GM12878 (cell line): ENCODE measurements at regions not wholly inside any gene's neighbourhood (a gene's known extent, or its start where the extent isn't known, plus 50 kb on each side); places are given as distances from the start of the nearest gene placed in this dataset.

Experiments
- ATAC-seq: fragments of 200-7000 bp; cut with Tn5 transposase; 3 replicates; pipeline ENCODE4 v1.9.1; 2020; ENCODE audit warnings: mild to moderate bottlenecking, moderate library complexity
- BruUV-seq: library from RNA; stranded (reverse); fragments of 400-500 nt; replicated peaks from 2 replicates; lab custom pipeline; 2021; lab: Mats Ljungman, UMichigan
- CTCF ChIA-PET: fragments of 300-600 bp; sonication (Branson Sonifier 250); formaldehyde crosslinking; extraction: SDS; loops from one replicate; lab custom pipeline; 2021; ENCODE audit warnings: inconsistent platforms; lab: Yijun Ruan, JAX
- POLR2A ChIA-PET: fragments of 350-600 bp; formaldehyde crosslinking; extraction: SDS; loops from one replicate; lab custom pipeline; 2021; ENCODE audit warnings: inconsistent platforms; lab: Charles Lee
- RAD21 ChIA-PET: fragments of 300-600 bp; sonication (Branson Sonifier 250); formaldehyde crosslinking; loops from one replicate; lab custom pipeline; 2023; ENCODE audit warnings: antibody characterized with exemption; ENCODE audit not compliant: unreplicated experiment; lab: Charles Lee
- SMC1A ChIA-PET: fragments of 300-600 bp; sonication (Branson Sonifier 250); formaldehyde crosslinking; loops from one replicate; lab custom pipeline; 2023; ENCODE audit not compliant: unreplicated experiment, uncharacterized antibody; lab: Charles Lee
- DNase-seq: peaks from one replicate; pipeline ENCODE4 v3.0.0-alpha.2; 2011; ENCODE audit warnings: low read depth, low spot score
- FAIRE-seq: peaks from 3 replicates; lab custom pipeline; 2011; peaks lifted over from hg19 to GRCh38; lab: Jason Lieb, UNC
- H2AFZ ChIP-seq: 2 replicates; pipeline ENCODE4 v1.6.0; 2011; ENCODE audit warnings: low read depth, low read length, control low read depth; ENCODE audit not compliant: control insufficient read depth
- H3K27ac ChIP-seq: 2 replicates; pipeline ENCODE4 v1.5.1; 2011; ENCODE audit warnings: control low read depth; ENCODE audit not compliant: control insufficient read depth, insufficient read depth
- H3K27me3 ChIP-seq, 2 experiments: replicated peaks in 1 of 2; 2 replicates each; pipeline versions ENCODE4 v1.6.0 to v1.6.1; 2011; ENCODE audit warnings: low read length in 1 of 2; ENCODE audit not compliant: control insufficient read depth in 2 of 2, insufficient read depth in 2 of 2
- H3K36me3 ChIP-seq, 2 experiments: 2 replicates each; pipeline ENCODE4 v1.5.1; 2011; ENCODE audit warnings: low read length in 1 of 2; ENCODE audit not compliant: control insufficient read depth in 2 of 2, insufficient read depth in 2 of 2
- H3K4me1 ChIP-seq: 2 replicates; pipeline ENCODE4 v1.6.1; 2011; ENCODE audit warnings: mild to moderate bottlenecking, low read length, moderate library complexity, mixed read lengths; ENCODE audit not compliant: control insufficient read depth, insufficient read depth
- H3K4me2 ChIP-seq: 2 replicates; pipeline ENCODE4 v1.6.0; 2011; ENCODE audit warnings: control low read depth; ENCODE audit not compliant: control insufficient read depth, insufficient read depth
- H3K4me3 ChIP-seq: fragments of 200-600 bp; sonication (generic); 2 replicates; pipeline ENCODE4 v1.5.1; 2016
- H3K79me2 ChIP-seq: 2 replicates; pipeline ENCODE4 v1.6.0; 2011; ENCODE audit warnings: low read length; ENCODE audit not compliant: control insufficient read depth, insufficient read depth
- H3K9ac ChIP-seq: 2 replicates; pipeline ENCODE4 v1.8.0; 2011; ENCODE audit warnings: low read length, control low read depth, mixed read lengths; ENCODE audit not compliant: control insufficient read depth, insufficient read depth
- H3K9me3 ChIP-seq: replicated peaks from 3 replicates; pipeline ENCODE4 v1.5.1; 2011; ENCODE audit warnings: mild to moderate bottlenecking, low read length; ENCODE audit not compliant: control insufficient read depth, insufficient read depth
- H4K20me1 ChIP-seq: 2 replicates; pipeline ENCODE4 v1.6.0; 2011; ENCODE audit not compliant: control insufficient read depth, insufficient read depth
- ATF7 ChIP-seq: fragments of 450-650 bp; IDR thresholded peaks from 2 replicates; pipeline ENCODE4 v1.6.1; 2016; ENCODE audit warnings: low read depth, mild to moderate bottlenecking
- CBFB ChIP-seq: IDR thresholded peaks from 2 replicates; pipeline ENCODE4 v1.6.1; 2016; ENCODE audit warnings: antibody characterized with exemption, low read depth
- CHD1 ChIP-seq: IDR thresholded peaks from 2 replicates; pipeline ENCODE4 v1.6.1; 2012; ENCODE audit warnings: low read depth, low read length, improper control_type of control experiment
- EZH2 ChIP-seq: IDR thresholded peaks from 2 replicates; pipeline ENCODE4 v1.6.1; 2012; ENCODE audit warnings: low read depth, mild to moderate bottlenecking, control low read depth, inconsistent platforms, low read length, borderline replicate concordance; ENCODE audit not compliant: control insufficient read depth
- IKZF1 ChIP-seq: fragments of 450-650 bp; conservative IDR thresholded peaks from 2 replicates; pipeline ENCODE4 v1.6.1; 2017; ENCODE audit warnings: antibody characterized with exemption, mild to moderate bottlenecking
- KDM1A ChIP-seq: fragments of 200-600 bp; sonication (generic); IDR thresholded peaks from 2 replicates; pipeline ENCODE4 v1.6.1; 2016; ENCODE audit warnings: borderline replicate concordance
- MTA2 ChIP-seq: fragments of 450-650 bp; IDR thresholded peaks from 2 replicates; pipeline ENCODE4 v1.6.1; 2016; ENCODE audit warnings: low read depth, mild to moderate bottlenecking, moderate library complexity
- SRF ChIP-seq, 2 experiments: IDR thresholded peaks; 2 replicates each; pipeline ENCODE4 v1.6.1; 2011; ENCODE audit warnings: low read depth in 2 of 2, low read length in 2 of 2, mild to moderate bottlenecking in 1 of 2, moderate library complexity in 1 of 2
- TAF1 ChIP-seq: IDR thresholded peaks from 2 replicates; pipeline ENCODE4 v1.6.1; 2011; ENCODE audit warnings: mild to moderate bottlenecking, low read depth, low read length, borderline replicate concordance
- WRNIP1 ChIP-seq: IDR thresholded peaks from 2 replicates; pipeline ENCODE4 v1.6.1; 2011; ENCODE audit warnings: low read depth, low read length, improper control_type of control experiment, borderline replicate concordance
- ZNF384 ChIP-seq: IDR thresholded peaks from 2 replicates; pipeline ENCODE4 v1.6.1; 2012; ENCODE audit warnings: low read depth, mild to moderate bottlenecking, low read length, improper control_type of control experiment, borderline replicate concordance
- WGBS: methylation state at CpG from one replicate; pipeline ENCODE4 v1.1.6; 2016; ENCODE audit warnings: low lambda C conversion rate; ENCODE audit not compliant: insufficient replicate concordance, insufficient coverage; ENCODE audit errors: missing lambda C conversion rate; 5-methylcytosine and 5-hydroxymethylcytosine counted together
- in situ Hi-C: fragments of 300-500 bp; cut with MboI; formaldehyde crosslinking; loops from 9 replicates; pipeline ENCODE4 v1.14.3; 2018; ENCODE audit warnings: mixed read lengths
- intact Hi-C: fragments of 100-400 bp; cut with micrococcal nuclease; formaldehyde crosslinking; loops from one replicate; pipeline ENCODE4 v1.14.2; 2022; ENCODE audit not compliant: unreplicated experiment

DNA sequence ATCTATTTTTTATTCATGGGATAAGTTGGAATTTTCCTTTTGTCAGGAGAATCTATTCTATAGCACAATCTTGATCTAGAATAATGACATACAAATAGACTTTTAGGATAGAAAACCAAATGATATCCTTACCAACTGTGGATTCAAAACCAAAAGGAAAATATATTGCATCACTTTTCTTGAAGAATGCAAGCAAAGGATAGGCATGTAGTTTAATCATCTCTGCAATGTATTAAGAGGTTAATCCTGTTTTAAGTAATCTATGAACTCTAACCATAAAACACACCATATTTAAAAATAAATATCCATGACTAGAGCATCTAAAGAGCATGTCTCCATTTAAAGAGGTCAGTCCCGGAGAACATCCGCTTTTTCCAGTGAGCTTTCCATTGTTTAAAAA, 106.7 kb upstream of the CNKSR3 start:
- in situ Hi-C loops (no loop called here), intact Hi-C loops (no loop called here)
- BruUV-seq: no TSS peak
- Histone ChIP-seq H3K9me3 (no peaks in the 10 kb centered on the region; the same call in 2 of the 3 replicates), H3K27me3 (no peaks in the 10 kb centered on the region), H3K4me3 (no peak overlapping the region), H3K4me1 (no peaks in the 10 kb centered on the region), H4K20me1 (no peaks in the 10 kb centered on the region), H3K9ac (no peak overlapping the region), H3K79me2 (no peaks in the 10 kb centered on the region), H3K27ac (no peak overlapping the region), H3K36me3 (no peaks in the 10 kb centered on the region), H3K4me2 (no peak overlapping the region), H2AFZ (no peak overlapping the region)
- no peak for DNase-seq
- CTCF ChIA-PET: interaction anchor here (1.4 kb wide), 1 partner anchor 58 kb away, joined by 4 read pairs; no protein-coding TSS in a partner anchor
- RAD21 ChIA-PET: no interaction called here
- ATAC-seq: no peak
- WGBS: 97% methylated on average over 2 of the region's 2 CpGs
- POLR2A ChIA-PET: no interaction called here
- TF ChIP-seq ZNF384 (no peak), WRNIP1 (no peak), TAF1 (no peak), CHD1 (no peak), CBFB (no peak), KDM1A (no peak), IKZF1 (no peak), MTA2 (no peak), EZH2 (no peak), ATF7 (no peak), SRF (IDR thresholded peaks at IDR 0.05; ENCODE audit: low read depth in 2 of 2, low read length in 2 of 2) (no peak)
- SMC1A ChIA-PET: interaction anchor here (0.6 to 1.6 kb wide), 2 partner anchors 9 to 36 kb away, joined by 3 read pairs; no protein-coding TSS in a partner anchor
- FAIRE-seq: no peak
